Panc1 (cell line): ENCODE measurements at regions not wholly inside any gene's neighbourhood (a gene's known extent, or its start where the extent isn't known, plus 50 kb on each side); places are given as distances from the start of the nearest gene placed in this dataset.

Experiments
- ATAC-seq: fragments of 200-7000 bp; cut with Tn5 transposase; 2 replicates; pipeline ENCODE4 v1.9.1; 2020; ENCODE audit warnings: mild to moderate bottlenecking, moderate library complexity
- BruUV-seq: library from RNA; stranded (reverse); fragments of 400-500 nt; replicated peaks from 2 replicates; lab custom pipeline; 2021; lab: Mats Ljungman, UMichigan
- CTCF ChIA-PET: fragments of 300-600 bp; sonication (Branson Sonifier 250); formaldehyde crosslinking; loops from one replicate; lab custom pipeline; 2022; ENCODE audit warnings: antibody characterized with exemption; lab: Charles Lee
- POLR2A ChIA-PET: fragments of 300-600 bp; sonication (Branson Sonifier 250); formaldehyde crosslinking; loops from one replicate; lab custom pipeline; 2022; ENCODE audit warnings: antibody characterized with exemption; lab: Charles Lee
- DNase-seq: peaks from one replicate; pipeline ENCODE4 v3.0.0-alpha.2; 2010; ENCODE audit warnings: low read depth, low spot score
- H3K27ac ChIP-seq: 2 replicates; pipeline ENCODE4 v1.5.1; 2011; ENCODE audit warnings: mild to moderate bottlenecking, low read length, inconsistent platforms
- H3K27me3 ChIP-seq: fragments of 200-500 bp; sonication (Bioruptor generic); 2 replicates; pipeline ENCODE4 v1.6.0; 2014; ENCODE audit warnings: low read length, inconsistent platforms; ENCODE audit not compliant: control insufficient read depth, insufficient read depth
- H3K36me3 ChIP-seq: fragments of 200-500 bp; sonication (Bioruptor generic); 2 replicates; pipeline ENCODE4 v1.5.1; 2014; ENCODE audit warnings: inconsistent platforms, mild to moderate bottlenecking, low read length, moderate library complexity; ENCODE audit not compliant: control insufficient read depth, insufficient read depth
- H3K4me1 ChIP-seq: 2 replicates; pipeline ENCODE4 v1.5.1; 2011; ENCODE audit warnings: inconsistent platforms, mild to moderate bottlenecking, low read length, moderate library complexity; ENCODE audit not compliant: control insufficient read depth, insufficient read depth
- H3K4me3 ChIP-seq, 2 experiments: 2 replicates each; pipeline ENCODE4 v1.5.1; 2011 to 2012; ENCODE audit warnings: low read depth in 2 of 2, low read length in 2 of 2, mild to moderate bottlenecking in 2 of 2, inconsistent platforms in 1 of 2, moderate library complexity in 1 of 2
- H3K9me3 ChIP-seq: fragments of 200-500 bp; sonication (Bioruptor generic); 2 replicates; pipeline ENCODE4 v1.5.1; 2014; ENCODE audit warnings: low read depth, mild to moderate bottlenecking, inconsistent platforms, low read length, moderate library complexity; ENCODE audit not compliant: control insufficient read depth, insufficient read depth
- POLR2AphosphoS5 ChIP-seq: IDR thresholded peaks from 2 replicates; pipeline ENCODE4 v1.6.1; 2012; ENCODE audit warnings: mild to moderate bottlenecking, low read depth, low read length, moderate library complexity
- SIN3A ChIP-seq: IDR thresholded peaks from 2 replicates; pipeline ENCODE4 v1.6.1; 2012; ENCODE audit warnings: low read depth, mild to moderate bottlenecking, low read length, moderate library complexity, borderline replicate concordance; ENCODE audit not compliant: insufficient read depth
- TCF7L2 ChIP-seq: IDR thresholded peaks from 2 replicates; pipeline ENCODE4 v1.6.1; 2011; ENCODE audit warnings: mild to moderate bottlenecking, low read depth, low read length, inconsistent platforms
- in situ Hi-C: cut with HindIII; loops from 2 replicates; pipeline ENCODE4 v1.10.0; 2016; ENCODE audit warnings: low sequenced_read_pairs, low pct_unique_long_range_greater_than_20kb
- intact Hi-C: fragments of 100-400 bp; cut with micrococcal nuclease; formaldehyde crosslinking; loops from one replicate; pipeline ENCODE4 v1.10.0; 2022; ENCODE audit not compliant: unreplicated experiment
- TF ChIP-seq, protein P1 (sequence below), 2 experiments: IDR thresholded peaks; 2 replicates each; pipeline ENCODE4 v1.6.1; 2011 to 2012; ENCODE audit warnings: low read depth in 2 of 2, control low read depth in 1 of 2, low read length in 1 of 2, mild to moderate bottlenecking in 1 of 2, moderate library complexity in 1 of 2; ENCODE audit not compliant: insufficient read depth in 1 of 2
- TF ChIP-seq, protein P2 (sequence below): fragments of 450-650 bp; IDR thresholded peaks from 2 replicates; pipeline ENCODE4 v1.5.1; 2017; ENCODE audit warnings: mild to moderate bottlenecking

DNA sequence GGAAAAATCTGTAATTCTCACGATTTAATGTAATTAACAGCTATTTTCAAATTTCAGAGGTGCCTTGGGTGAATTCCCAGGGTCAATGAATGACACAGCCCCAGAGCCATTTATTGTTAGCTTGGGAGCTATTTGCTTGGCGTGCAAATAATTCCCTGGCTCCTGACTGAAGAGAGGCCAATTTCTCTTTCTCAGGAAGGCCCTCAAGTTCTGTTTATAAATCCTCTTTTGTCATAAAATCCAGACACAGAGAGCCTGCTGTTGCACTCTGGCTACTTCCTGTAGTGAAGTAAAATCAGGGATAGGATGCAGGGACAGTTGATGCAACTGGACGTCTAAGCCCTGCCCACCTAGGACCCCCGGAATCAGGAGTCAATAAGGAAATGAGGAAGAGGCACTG lies 154.3 kb downstream of the TMX1 start:
- ChIA-PET POLR2A (no interaction called here), CTCF (no interaction called here)
- Histone ChIP-seq H3K4me3 (no peak overlapping the region), H3K36me3 (no peaks in the 10 kb centered on the region), H3K9me3 (no peaks in the 10 kb centered on the region), H3K27ac (no peak overlapping the region), H3K27me3 (no peaks in the 10 kb centered on the region), H3K4me1 (peaks cover 14% of the 10 kb centered on the region)
- BruUV-seq = no TSS peak
- ATAC-seq = no peak
- TF ChIP-seq, protein P1, sequence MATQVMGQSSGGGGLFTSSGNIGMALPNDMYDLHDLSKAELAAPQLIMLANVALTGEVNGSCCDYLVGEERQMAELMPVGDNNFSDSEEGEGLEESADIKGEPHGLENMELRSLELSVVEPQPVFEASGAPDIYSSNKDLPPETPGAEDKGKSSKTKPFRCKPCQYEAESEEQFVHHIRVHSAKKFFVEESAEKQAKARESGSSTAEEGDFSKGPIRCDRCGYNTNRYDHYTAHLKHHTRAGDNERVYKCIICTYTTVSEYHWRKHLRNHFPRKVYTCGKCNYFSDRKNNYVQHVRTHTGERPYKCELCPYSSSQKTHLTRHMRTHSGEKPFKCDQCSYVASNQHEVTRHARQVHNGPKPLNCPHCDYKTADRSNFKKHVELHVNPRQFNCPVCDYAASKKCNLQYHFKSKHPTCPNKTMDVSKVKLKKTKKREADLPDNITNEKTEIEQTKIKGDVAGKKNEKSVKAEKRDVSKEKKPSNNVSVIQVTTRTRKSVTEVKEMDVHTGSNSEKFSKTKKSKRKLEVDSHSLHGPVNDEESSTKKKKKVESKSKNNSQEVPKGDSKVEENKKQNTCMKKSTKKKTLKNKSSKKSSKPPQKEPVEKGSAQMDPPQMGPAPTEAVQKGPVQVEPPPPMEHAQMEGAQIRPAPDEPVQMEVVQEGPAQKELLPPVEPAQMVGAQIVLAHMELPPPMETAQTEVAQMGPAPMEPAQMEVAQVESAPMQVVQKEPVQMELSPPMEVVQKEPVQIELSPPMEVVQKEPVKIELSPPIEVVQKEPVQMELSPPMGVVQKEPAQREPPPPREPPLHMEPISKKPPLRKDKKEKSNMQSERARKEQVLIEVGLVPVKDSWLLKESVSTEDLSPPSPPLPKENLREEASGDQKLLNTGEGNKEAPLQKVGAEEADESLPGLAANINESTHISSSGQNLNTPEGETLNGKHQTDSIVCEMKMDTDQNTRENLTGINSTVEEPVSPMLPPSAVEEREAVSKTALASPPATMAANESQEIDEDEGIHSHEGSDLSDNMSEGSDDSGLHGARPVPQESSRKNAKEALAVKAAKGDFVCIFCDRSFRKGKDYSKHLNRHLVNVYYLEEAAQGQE (IDR thresholded peaks at IDR 0.05; ENCODE audit: insufficient read depth in 1 of 2, low read depth in 2 of 2, low read length in 1 of 2) = no peak
- TF ChIP-seq TCF7L2 (no peak), POLR2AphosphoS5 (no peak), SIN3A (no peak)
- TF ChIP-seq, protein P2, sequence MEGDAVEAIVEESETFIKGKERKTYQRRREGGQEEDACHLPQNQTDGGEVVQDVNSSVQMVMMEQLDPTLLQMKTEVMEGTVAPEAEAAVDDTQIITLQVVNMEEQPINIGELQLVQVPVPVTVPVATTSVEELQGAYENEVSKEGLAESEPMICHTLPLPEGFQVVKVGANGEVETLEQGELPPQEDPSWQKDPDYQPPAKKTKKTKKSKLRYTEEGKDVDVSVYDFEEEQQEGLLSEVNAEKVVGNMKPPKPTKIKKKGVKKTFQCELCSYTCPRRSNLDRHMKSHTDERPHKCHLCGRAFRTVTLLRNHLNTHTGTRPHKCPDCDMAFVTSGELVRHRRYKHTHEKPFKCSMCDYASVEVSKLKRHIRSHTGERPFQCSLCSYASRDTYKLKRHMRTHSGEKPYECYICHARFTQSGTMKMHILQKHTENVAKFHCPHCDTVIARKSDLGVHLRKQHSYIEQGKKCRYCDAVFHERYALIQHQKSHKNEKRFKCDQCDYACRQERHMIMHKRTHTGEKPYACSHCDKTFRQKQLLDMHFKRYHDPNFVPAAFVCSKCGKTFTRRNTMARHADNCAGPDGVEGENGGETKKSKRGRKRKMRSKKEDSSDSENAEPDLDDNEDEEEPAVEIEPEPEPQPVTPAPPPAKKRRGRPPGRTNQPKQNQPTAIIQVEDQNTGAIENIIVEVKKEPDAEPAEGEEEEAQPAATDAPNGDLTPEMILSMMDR = no peak
- in situ Hi-C loops = no loop called here
- no peak for DNase-seq
- intact Hi-C loops = no loop called here

DNA sequence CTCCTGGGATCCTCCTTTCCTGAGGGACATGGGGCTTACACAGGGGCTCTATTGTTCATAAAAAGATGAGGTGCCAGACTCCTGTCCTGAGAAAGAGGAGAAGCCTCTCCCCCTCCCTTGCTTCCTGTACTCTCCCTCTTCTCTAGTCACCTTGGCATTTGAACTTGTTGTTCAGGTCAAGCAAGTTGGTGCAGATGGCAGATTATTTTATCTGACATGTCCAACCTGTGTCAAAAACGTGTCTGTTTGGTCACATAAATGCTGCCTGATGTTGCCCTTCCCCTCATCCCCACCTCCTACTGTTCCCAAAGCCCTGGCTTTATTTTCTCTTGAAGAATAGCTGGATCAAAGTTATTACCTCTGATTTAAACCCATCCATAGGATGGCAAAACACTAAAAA lies 154.8 kb downstream of the TMX1 start:
- ChIA-PET CTCF (no interaction called here), POLR2A (no interaction called here)
- no TSS peak for BruUV-seq
- Histone ChIP-seq H3K27ac (no peak overlapping the region; the same call in 1 of the 2 replicates), H3K9me3 (no peaks in the 10 kb centered on the region), H3K27me3 (no peaks in the 10 kb centered on the region), H3K4me1 (peaks cover 14% of the 10 kb centered on the region), H3K4me3 (no peak overlapping the region), H3K36me3 (no peaks in the 10 kb centered on the region)
- TF ChIP-seq POLR2AphosphoS5 (no peak), TCF7L2 (no peak), SIN3A (no peak)
- TF ChIP-seq, protein P2 = no peak
- TF ChIP-seq, protein P1 (IDR thresholded peaks at IDR 0.05; ENCODE audit: insufficient read depth in 1 of 2, low read depth in 2 of 2, low read length in 1 of 2) = no peak
- in situ Hi-C loops (no loop called here), intact Hi-C loops (no loop called here)
- no peak for DNase-seq
- ATAC-seq = no peak
